ENCODE measurements at regions not wholly inside any gene's neighbourhood (a gene's known extent, or its start where the extent isn't known, plus 50 kb on each side); places are given as distances from the start of the nearest gene placed in this dataset.

GRCh38 chr4:106676173-106676921 lies 307.8 kb upstream of the GIMD1 start:
- ATAC-seq, result no peak

- ATAC-seq, result no peak
These were observed 303.1 kb upstream of the GIMD1 start for GRCh38 chr4:106671716-106672115.

GRCh38 chr4:106670976-106671375 lies 302.4 kb upstream of the GIMD1 start:
- ATAC-seq, result no peak

- ATAC-seq, result no peak
These were observed 290.8 kb upstream of the GIMD1 start for GRCh38 chr4:106659371-106659770.

- no peak for ATAC-seq
These were observed 283.5 kb upstream of the GIMD1 start for GRCh38 chr4:106652095-106652494.

- no peak for ATAC-seq
These were observed 282.1 kb upstream of the GIMD1 start for GRCh38 chr4:106650701-106651100.

GRCh38 chr4:106647451-106647850 lies 278.9 kb upstream of the GIMD1 start:
- ATAC-seq, result no peak

GRCh38 chr4:106629268-106629625 lies 260.7 kb upstream of the GIMD1 start:
- ATAC-seq, result no peak

GRCh38 chr4:106628586-106629267 lies 260.1 kb upstream of the GIMD1 start:
- ATAC-seq, result no peak

- ATAC-seq, result no peak
These were observed 258.5 kb upstream of the GIMD1 start for GRCh38 chr4:106627051-106627450.

GRCh38 chr4:106624671-106625070 lies 256.1 kb upstream of the GIMD1 start:
- no peak for ATAC-seq

GRCh38 chr4:106618956-106619355 lies 250.4 kb upstream of the GIMD1 start:
- no peak for ATAC-seq

- no peak for ATAC-seq
These were observed 247.4 kb upstream of the GIMD1 start for GRCh38 chr4:106615961-106616360.

- no peak for ATAC-seq
These were observed 246.9 kb upstream of the GIMD1 start for GRCh38 chr4:106615410-106615945.

- no peak for ATAC-seq
These were observed 245.9 kb upstream of the GIMD1 start for GRCh38 chr4:106614441-106614840.

- no peak for ATAC-seq
These were observed 241.3 kb upstream of the GIMD1 start for GRCh38 chr4:106609917-106610316.

- ATAC-seq, result no peak
These were observed 239.0 kb upstream of the GIMD1 start for GRCh38 chr4:106607558-106607957.

GRCh38 chr4:106604319-106605051 lies 235.9 kb upstream of the GIMD1 start:
- no peak for ATAC-seq

GRCh38 chr4:106603471-106603870 lies 234.9 kb upstream of the GIMD1 start:
- no peak for ATAC-seq

GRCh38 chr4:106602711-106603110 lies 234.1 kb upstream of the GIMD1 start:
- ATAC-seq, result no peak

- no peak for ATAC-seq
These were observed 232.9 kb upstream of the GIMD1 start for GRCh38 chr4:106601519-106601918.

GRCh38 chr4:106595906-106596305 lies 227.3 kb upstream of the GIMD1 start:
- no peak for ATAC-seq

- ATAC-seq, result no peak
These were observed 225.8 kb upstream of the GIMD1 start for GRCh38 chr4:106594291-106594952.

Data from esophagus mucosa (tissue), 1 donor.